ENCODE measurements at regions not wholly inside any gene's neighbourhood (a gene's known extent, or its start where the extent isn't known, plus 50 kb on each side); places are given as distances from the start of the nearest gene placed in this dataset.

DNA sequence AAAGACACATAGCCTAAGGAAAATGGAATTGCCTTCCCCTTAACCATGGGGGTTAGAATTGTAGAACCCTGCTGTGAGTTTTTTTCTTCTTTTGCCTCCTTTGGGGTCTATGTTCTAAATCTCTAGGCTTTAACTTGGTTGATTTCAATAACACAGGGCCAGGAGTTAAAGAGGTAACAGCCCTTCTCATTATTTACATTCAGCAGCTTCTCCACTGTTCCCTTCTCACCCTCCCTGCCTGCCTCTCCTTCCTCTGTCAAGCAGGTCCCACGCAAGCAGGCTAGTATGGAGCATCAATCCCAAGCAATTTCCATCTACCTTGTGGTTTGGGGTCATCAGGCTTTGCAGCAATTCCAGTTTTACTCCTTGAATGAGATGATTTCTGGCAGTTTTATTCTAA lies 236.1 kb upstream of the G2E3 start:
- TF ChIP-seq EP300 (IDR thresholded peaks at IDR 0.05) (no peak), POLR2A (IDR thresholded peaks at IDR 0.05) (no peak)
- TF ChIP-seq, protein P1, sequence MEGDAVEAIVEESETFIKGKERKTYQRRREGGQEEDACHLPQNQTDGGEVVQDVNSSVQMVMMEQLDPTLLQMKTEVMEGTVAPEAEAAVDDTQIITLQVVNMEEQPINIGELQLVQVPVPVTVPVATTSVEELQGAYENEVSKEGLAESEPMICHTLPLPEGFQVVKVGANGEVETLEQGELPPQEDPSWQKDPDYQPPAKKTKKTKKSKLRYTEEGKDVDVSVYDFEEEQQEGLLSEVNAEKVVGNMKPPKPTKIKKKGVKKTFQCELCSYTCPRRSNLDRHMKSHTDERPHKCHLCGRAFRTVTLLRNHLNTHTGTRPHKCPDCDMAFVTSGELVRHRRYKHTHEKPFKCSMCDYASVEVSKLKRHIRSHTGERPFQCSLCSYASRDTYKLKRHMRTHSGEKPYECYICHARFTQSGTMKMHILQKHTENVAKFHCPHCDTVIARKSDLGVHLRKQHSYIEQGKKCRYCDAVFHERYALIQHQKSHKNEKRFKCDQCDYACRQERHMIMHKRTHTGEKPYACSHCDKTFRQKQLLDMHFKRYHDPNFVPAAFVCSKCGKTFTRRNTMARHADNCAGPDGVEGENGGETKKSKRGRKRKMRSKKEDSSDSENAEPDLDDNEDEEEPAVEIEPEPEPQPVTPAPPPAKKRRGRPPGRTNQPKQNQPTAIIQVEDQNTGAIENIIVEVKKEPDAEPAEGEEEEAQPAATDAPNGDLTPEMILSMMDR (IDR thresholded peaks at IDR 0.05): no peak

All from upper lobe of left lung (tissue), 4 donors.